ENCODE measurements at regions not wholly inside any gene's neighbourhood (a gene's known extent, or its start where the extent isn't known, plus 50 kb on each side); places are given as distances from the start of the nearest gene placed in this dataset.
A peak's percentile ranks its signal among the peaks of the same experiment; 100 is the strongest.

DNA sequence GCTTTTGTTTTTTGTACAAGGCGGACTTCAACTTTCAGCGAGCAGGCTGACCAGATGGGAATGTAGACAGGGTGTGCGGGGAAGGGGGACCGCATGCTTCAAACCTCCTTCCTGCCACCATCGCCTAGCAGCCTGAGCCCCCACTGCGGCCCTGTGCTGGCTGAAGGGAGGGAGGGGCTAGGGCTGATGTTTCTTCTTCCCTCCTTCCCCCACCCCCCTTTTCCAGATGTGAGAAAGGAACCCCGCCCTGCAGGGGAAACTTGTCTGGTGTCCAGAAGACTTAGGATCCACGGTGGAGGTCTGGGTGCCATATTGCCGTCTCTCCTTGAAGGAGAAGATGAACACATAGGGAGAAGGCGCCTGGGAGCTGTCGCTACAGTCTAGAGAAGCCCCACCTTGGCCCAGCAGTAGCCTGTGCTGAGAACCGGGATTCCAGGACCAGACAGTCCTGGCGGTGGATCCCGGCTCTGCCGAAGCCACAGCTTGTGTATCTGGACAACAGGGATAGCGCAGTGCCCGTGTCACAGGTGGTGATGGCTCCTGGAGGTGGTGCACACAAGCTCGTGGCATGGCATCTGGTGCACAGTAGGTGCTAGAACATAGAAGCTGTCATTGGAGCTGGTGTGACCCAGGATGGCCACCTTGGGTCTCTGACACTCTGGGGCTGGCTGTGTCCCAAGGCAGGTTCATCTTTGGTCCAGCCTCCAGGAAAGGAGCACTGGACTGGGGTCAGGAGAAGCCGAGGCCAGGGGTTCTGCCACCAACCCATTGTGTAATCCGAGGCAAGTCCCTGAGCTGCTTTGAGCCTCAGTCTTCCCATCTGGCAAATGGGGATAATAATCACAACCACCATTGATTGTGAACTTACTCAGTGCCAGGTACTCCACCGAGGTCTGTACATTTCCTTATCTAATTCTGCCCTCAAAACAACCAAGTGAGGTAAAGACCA lies 205.6 kb downstream of the C9orf50 start:
- H3K4me1 Mint-ChIP-seq (ENCODE audit: insufficient read depth, unreplicated experiment) = no peaks in the 10 kb centered on the region
- peak overlapping the region; percentile 95 for H3K27ac Mint-ChIP-seq (ENCODE audit: low read depth, unreplicated experiment)
- H3K9me3 Mint-ChIP-seq (ENCODE audit: unreplicated experiment) = peaks cover 6% of the 10 kb centered on the region
- intact Hi-C loops (cut with micrococcal nuclease) = loop anchor here (5.0 kb wide), 1 partner anchor 238 kb away; the partner anchor contains the start of gene IER5L
- DNase-seq (ENCODE audit: unreplicated experiment) = no peak
- POLR2A ChIA-PET = interaction anchor here (0.7 to 1.4 kb wide), 3 partner anchors 45 to 237 kb away, joined by 3 read pairs; partner anchors contain the start of gene IER5L
- BruUV-seq (replicated peaks) = no TSS peak
- no peaks in the 10 kb centered on the region for H3K36me3 Mint-ChIP-seq (ENCODE audit: insufficient read depth, unreplicated experiment)
- H3K4me3 Mint-ChIP-seq (ENCODE audit: unreplicated experiment) = no peak overlapping the region
- TF ChIP-seq, protein P1, sequence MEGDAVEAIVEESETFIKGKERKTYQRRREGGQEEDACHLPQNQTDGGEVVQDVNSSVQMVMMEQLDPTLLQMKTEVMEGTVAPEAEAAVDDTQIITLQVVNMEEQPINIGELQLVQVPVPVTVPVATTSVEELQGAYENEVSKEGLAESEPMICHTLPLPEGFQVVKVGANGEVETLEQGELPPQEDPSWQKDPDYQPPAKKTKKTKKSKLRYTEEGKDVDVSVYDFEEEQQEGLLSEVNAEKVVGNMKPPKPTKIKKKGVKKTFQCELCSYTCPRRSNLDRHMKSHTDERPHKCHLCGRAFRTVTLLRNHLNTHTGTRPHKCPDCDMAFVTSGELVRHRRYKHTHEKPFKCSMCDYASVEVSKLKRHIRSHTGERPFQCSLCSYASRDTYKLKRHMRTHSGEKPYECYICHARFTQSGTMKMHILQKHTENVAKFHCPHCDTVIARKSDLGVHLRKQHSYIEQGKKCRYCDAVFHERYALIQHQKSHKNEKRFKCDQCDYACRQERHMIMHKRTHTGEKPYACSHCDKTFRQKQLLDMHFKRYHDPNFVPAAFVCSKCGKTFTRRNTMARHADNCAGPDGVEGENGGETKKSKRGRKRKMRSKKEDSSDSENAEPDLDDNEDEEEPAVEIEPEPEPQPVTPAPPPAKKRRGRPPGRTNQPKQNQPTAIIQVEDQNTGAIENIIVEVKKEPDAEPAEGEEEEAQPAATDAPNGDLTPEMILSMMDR (IDR thresholded peaks at IDR 0.05; ENCODE audit: unreplicated experiment) = no peak
- H3K27me3 Mint-ChIP-seq (ENCODE audit: insufficient read depth, unreplicated experiment) = no peaks in the 10 kb centered on the region
- CTCF ChIA-PET = interaction anchor here (0.5 to 1.0 kb wide), 3 partner anchors 16 to 275 kb away, joined by 3 read pairs; no protein-coding TSS in a partner anchor

- Mint-ChIP-seq H3K27me3 (ENCODE audit: insufficient read depth, unreplicated experiment) (no peaks in the 10 kb centered on the region), H3K27ac (ENCODE audit: low read depth, unreplicated experiment) (peak overlapping the region; percentile 95), H3K36me3 (ENCODE audit: insufficient read depth, unreplicated experiment) (no peaks in the 10 kb centered on the region), H3K4me3 (ENCODE audit: unreplicated experiment) (peak overlapping the region; percentile 73), H3K4me1 (ENCODE audit: insufficient read depth, unreplicated experiment) (no peaks in the 10 kb centered on the region), H3K9me3 (ENCODE audit: unreplicated experiment) (peaks cover 11% of the 10 kb centered on the region)
- TF ChIP-seq, protein P1 (IDR thresholded peaks at IDR 0.05; ENCODE audit: unreplicated experiment) = no peak
- BruUV-seq (replicated peaks) = no TSS peak
- POLR2A ChIA-PET = interaction anchor here (0.6 to 1.4 kb wide), 5 partner anchors 46 to 1366 kb away, joined by 3 read pairs; no protein-coding TSS in a partner anchor
- CTCF ChIA-PET = interaction anchor here (0.6 kb wide), 1 partner anchor 243 kb away, joined by 3 read pairs; no protein-coding TSS in a partner anchor
- intact Hi-C loops (cut with micrococcal nuclease) = loop anchor here (5.0 kb wide), 1 partner anchor 237 kb away; the partner anchor contains the start of gene IER5L
- peak; percentile 33 for DNase-seq (ENCODE audit: unreplicated experiment)
These were observed 206.4 kb downstream of the C9orf50 start for GRCh38 chr9:129414377-129414992.

- Mint-ChIP-seq H3K4me1 (ENCODE audit: insufficient read depth, unreplicated experiment) (no peaks in the 10 kb centered on the region), H3K4me3 (ENCODE audit: unreplicated experiment) (peak overlapping the region; percentile 73), H3K27ac (ENCODE audit: low read depth, unreplicated experiment) (peak overlapping the region; percentile 95), H3K36me3 (ENCODE audit: insufficient read depth, unreplicated experiment) (no peaks in the 10 kb centered on the region), H3K9me3 (ENCODE audit: unreplicated experiment) (peaks cover 11% of the 10 kb centered on the region), H3K27me3 (ENCODE audit: insufficient read depth, unreplicated experiment) (no peaks in the 10 kb centered on the region)
- DNase-seq (ENCODE audit: unreplicated experiment) = peak; percentile 95
- ChIA-PET CTCF (no interaction called here), POLR2A (interaction anchor here (0.6 to 1.8 kb wide), 9 partner anchors 46 to 1367 kb away, joined by 3 to 10 read pairs (median 3); no protein-coding TSS in a partner anchor)
- BruUV-seq (replicated peaks) = TSS peak; percentile 94
- TF ChIP-seq, protein P1 (IDR thresholded peaks at IDR 0.05; ENCODE audit: unreplicated experiment) = no peak
- intact Hi-C loops (cut with micrococcal nuclease) = loop anchor here (2.0 to 5.0 kb wide), 3 partner anchors 47 to 236 kb away; partner anchors contain the start of gene IER5L
These were observed 207.1 kb downstream of the C9orf50 start for GRCh38 chr9:129413537-129414376.

All from MCF 10A (cell line).